ENCODE measurements at regions not wholly inside any gene's neighbourhood (a gene's known extent, or its start where the extent isn't known, plus 50 kb on each side); places are given as distances from the start of the nearest gene placed in this dataset.

DNA sequence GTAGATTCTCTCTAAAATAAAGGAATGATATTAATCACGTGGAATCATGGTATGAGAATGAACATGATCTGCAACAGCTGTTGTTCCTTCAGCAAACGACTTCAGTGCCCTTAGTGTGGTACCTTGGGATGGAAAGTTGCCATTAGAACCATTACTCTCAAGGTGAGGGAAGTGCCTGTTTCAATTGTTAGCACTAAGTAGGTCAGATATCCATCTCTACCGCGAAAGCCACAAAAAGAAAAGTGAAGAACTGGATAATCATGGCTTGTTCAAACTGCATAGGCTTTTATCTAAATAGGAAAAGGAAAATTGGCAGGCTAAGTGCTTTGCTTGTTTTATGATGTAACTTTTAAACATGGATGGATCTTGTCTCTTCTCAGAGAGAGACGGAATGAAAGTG lies 380.7 kb downstream of the MRPS30 start:
- H3K79me2 ChIP-seq (ENCODE audit: low read length), result no peaks in the 10 kb centered on the region
- no peak overlapping the region for H3K9ac ChIP-seq (ENCODE audit: low read length)
- no peaks in the 10 kb centered on the region for H3K9me2 ChIP-seq (replicated peaks; ENCODE audit: insufficient read depth, low read length)
- no peak overlapping the region for H2AFZ ChIP-seq (ENCODE audit: low read length)
- H3K36me3 ChIP-seq (replicated peaks; ENCODE audit: insufficient read depth, low read length), result no peaks in the 10 kb centered on the region
- H3K4me3 ChIP-seq (ENCODE audit: low read length), result no peak overlapping the region
- H3K27me3 ChIP-seq (replicated peaks; ENCODE audit: insufficient read depth, low read length), result no peaks in the 10 kb centered on the region
- H3K27ac ChIP-seq (ENCODE audit: low read length), result no peak overlapping the region
- TF ChIP-seq EZH2 (optimal IDR thresholded peaks at IDR 0.05; ENCODE audit: low read depth, low read length) (no peak), CTCF (IDR thresholded peaks at IDR 0.05; ENCODE audit: low read length) (no peak), EZH2phosphoT487 (IDR thresholded peaks at IDR 0.05; ENCODE audit: low read length) (no peak)
- no peak for DNase-seq
- no peaks in the 10 kb centered on the region for H3K9me3 ChIP-seq (replicated peaks; ENCODE audit: insufficient read depth, low read length)
- no peaks in the 10 kb centered on the region for H4K20me1 ChIP-seq (ENCODE audit: insufficient read depth, low read length)
- H3K4me1 ChIP-seq (ENCODE audit: low read length), result no peaks in the 10 kb centered on the region
- H3K4me2 ChIP-seq (ENCODE audit: low read depth, low read length), result no peak overlapping the region
- H3F3A ChIP-seq (ENCODE audit: insufficient read depth, low read length), result no peaks in the 10 kb centered on the region

DNA sequence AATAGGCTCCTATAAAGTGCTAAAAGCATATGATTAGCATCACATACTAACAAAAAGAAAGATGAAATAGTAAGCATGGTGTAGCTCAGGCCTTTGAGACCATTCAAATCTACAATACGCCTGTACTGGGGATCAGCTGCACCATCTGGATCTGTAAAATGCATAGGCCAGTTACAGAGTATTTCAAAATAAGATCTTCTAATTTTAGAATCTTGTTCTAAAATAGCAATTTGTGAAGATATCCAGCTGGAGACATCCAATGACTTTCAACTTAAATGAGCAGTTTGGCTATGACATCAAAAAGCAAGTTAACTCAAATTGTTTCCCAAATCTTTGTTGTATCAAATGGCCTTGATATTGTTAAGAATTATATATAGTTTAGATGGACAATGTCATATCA lies 386.3 kb downstream of the MRPS30 start:
- Histone ChIP-seq H2AFZ (ENCODE audit: low read length) (no peak overlapping the region), H3K36me3 (replicated peaks; ENCODE audit: insufficient read depth, low read length) (no peaks in the 10 kb centered on the region), H3K4me1 (ENCODE audit: low read length) (no peaks in the 10 kb centered on the region), H3K27me3 (replicated peaks; ENCODE audit: insufficient read depth, low read length) (no peaks in the 10 kb centered on the region), H3K9me2 (replicated peaks; ENCODE audit: insufficient read depth, low read length) (no peaks in the 10 kb centered on the region), H3K9me3 (replicated peaks; ENCODE audit: insufficient read depth, low read length) (no peaks in the 10 kb centered on the region), H3K27ac (ENCODE audit: low read length) (no peak overlapping the region), H3K4me2 (ENCODE audit: low read depth, low read length) (no peak overlapping the region), H3K79me2 (ENCODE audit: low read length) (no peaks in the 10 kb centered on the region), H4K20me1 (ENCODE audit: insufficient read depth, low read length) (no peaks in the 10 kb centered on the region), H3K9ac (ENCODE audit: low read length) (no peak overlapping the region), H3F3A (ENCODE audit: insufficient read depth, low read length) (no peaks in the 10 kb centered on the region), H3K4me3 (ENCODE audit: low read length) (no peak overlapping the region)
- DNase-seq, result no peak
- no peak for TF ChIP-seq EZH2phosphoT487 (IDR thresholded peaks at IDR 0.05; ENCODE audit: low read length)
- TF ChIP-seq CTCF (IDR thresholded peaks at IDR 0.05; ENCODE audit: low read length), result no peak
- no peak for TF ChIP-seq EZH2 (optimal IDR thresholded peaks at IDR 0.05; ENCODE audit: low read depth, low read length)

Measured in MM.1S (cell line).